HepG2 (cell line): ENCODE measurements at regions not wholly inside any gene's neighbourhood (a gene's known extent, or its start where the extent isn't known, plus 50 kb on each side); places are given as distances from the start of the nearest gene placed in this dataset.
A peak's percentile ranks its signal among the peaks of the same experiment; 100 is the strongest.

Source experiments
- ATAC-seq: fragments of 200-7000 bp; cut with Tn5 transposase; 3 replicates; pipeline ENCODE4 v1.9.1; 2020; ENCODE audit warnings: mild to moderate bottlenecking, moderate library complexity
- BruUV-seq: library from RNA; stranded (reverse); fragments of 400-500 nt; replicated peaks from 2 replicates; lab custom pipeline; 2021; lab: Mats Ljungman, UMichigan
- CTCF ChIA-PET: fragments of 300-600 bp; formaldehyde crosslinking; extraction: SDS; loops from one replicate; lab custom pipeline; 2021; ENCODE audit warnings: low total read pairs, inconsistent platforms, low intra/inter-chr PET ratio; lab: Yijun Ruan, JAX
- POLR2A ChIA-PET: fragments of 350-600 bp; sonication (Branson Sonifier 250); formaldehyde crosslinking; loops from one replicate; lab custom pipeline; 2020; ENCODE audit warnings: antibody characterized with exemption, inconsistent platforms; lab: Yijun Ruan, JAX
- DNase-seq: peaks from one replicate; pipeline ENCODE4 v3.0.0-alpha.2; 2015; ENCODE audit warnings: low spot score
- FAIRE-seq: peaks from 3 replicates; lab custom pipeline; 2011; peaks lifted over from hg19 to GRCh38; lab: Jason Lieb, UNC
- H2AFZ ChIP-seq: one replicate; pipeline ENCODE4 v1.6.1; 2011; ENCODE audit warnings: low read length, inconsistent platforms
- H3K27ac ChIP-seq: fragments of 300-600 bp; 3 replicates; pipeline ENCODE4 v1.8.0; 2011; ENCODE audit warnings: mixed run types, mild to moderate bottlenecking, mixed read lengths, low read length, inconsistent platforms; ENCODE audit not compliant: insufficient read depth; ENCODE audit errors: extremely low read length
- H3K27me3 ChIP-seq, 2 experiments: fragments of 200-600 bp in 1 of 2; 2 replicates in 1 of 2; 3 replicates in 1 of 2; pipeline versions ENCODE4 v1.6.0 to v1.8.0; 2011; ENCODE audit warnings: low read length in 2 of 2, mild to moderate bottlenecking in 2 of 2, moderate library complexity in 2 of 2, inconsistent platforms in 1 of 2; ENCODE audit not compliant: insufficient read depth in 2 of 2, control insufficient read depth in 1 of 2
- H3K36me3 ChIP-seq, 2 experiments: fragments of 200-600 bp in 1 of 2; replicated peaks in 1 of 2; 2 replicates in 1 of 2; 3 replicates in 1 of 2; pipeline versions ENCODE4 v1.5.1 to v1.8.0; 2011; ENCODE audit warnings: low read length in 2 of 2, inconsistent platforms in 1 of 2; ENCODE audit not compliant: insufficient read depth in 2 of 2, control insufficient read depth in 1 of 2
- H3K4me1 ChIP-seq: 2 replicates; pipeline ENCODE4 v1.5.1; 2012; ENCODE audit warnings: low read length, inconsistent platforms; ENCODE audit not compliant: insufficient read depth
- H3K4me2 ChIP-seq: 2 replicates; pipeline ENCODE4 v1.6.0; 2011; ENCODE audit warnings: low read depth, low read length, inconsistent platforms
- H3K4me3 ChIP-seq, 3 experiments: fragments of 200-600 bp in 1 of 3; sonication (generic), shearing (Covaris generic) in 1 of 3; replicated peaks in 1 of 3; 2 replicates each; pipeline ENCODE4 v1.5.1; 2011 to 2016; ENCODE audit warnings: low read length in 3 of 3, inconsistent platforms in 2 of 3, low read depth in 2 of 3, mild to moderate bottlenecking in 2 of 3, control low read depth in 1 of 3, mixed read lengths in 1 of 3; ENCODE audit not compliant: insufficient read depth in 1 of 3
- H3K79me2 ChIP-seq: one replicate; pipeline ENCODE4 v1.6.1; 2011; ENCODE audit warnings: low read length, inconsistent platforms; ENCODE audit not compliant: insufficient read depth
- H3K9ac ChIP-seq: 2 replicates; pipeline ENCODE4 v1.6.0; 2011; ENCODE audit warnings: mild to moderate bottlenecking, low read depth, low read length, inconsistent platforms; ENCODE audit not compliant: insufficient read depth
- H3K9me3 ChIP-seq: 2 replicates; pipeline ENCODE4 v1.5.1; 2012; ENCODE audit warnings: mild to moderate bottlenecking, low read length
- H4K20me1 ChIP-seq: 2 replicates; pipeline ENCODE4 v1.6.0; 2011; ENCODE audit warnings: inconsistent platforms, mild to moderate bottlenecking, low read length, moderate library complexity; ENCODE audit not compliant: insufficient read depth
- CAMTA2 ChIP-seq: sonication (generic); formaldehyde crosslinking; IDR thresholded peaks from 2 replicates; pipeline ENCODE4 v1.4.0; 2020; ENCODE audit warnings: mild to moderate bottlenecking, missing genetic modification reagents, borderline replicate concordance
- ELF3 ChIP-seq: IDR thresholded peaks from 2 replicates; pipeline ENCODE4 v1.6.1; 2016; ENCODE audit warnings: missing genetic modification reagents, missing compliant biosample characterization
- NFKBIZ ChIP-seq: IDR thresholded peaks from 2 replicates; pipeline ENCODE4 v1.6.1; 2018; ENCODE audit warnings: missing genetic modification reagents, missing compliant biosample characterization
- NONO ChIP-seq, 2 experiments: fragments of 450-650 bp in 1 of 2; sonication (generic) in 1 of 2; formaldehyde crosslinking in 1 of 2; IDR thresholded peaks in 1 of 2; conservative IDR thresholded peaks in 1 of 2; 2 replicates each; pipeline versions ENCODE4 v1.6.1 to v1.8.0; 2017 to 2022; ENCODE audit warnings: mild to moderate bottlenecking in 1 of 2, missing genetic modification reagents in 1 of 2, moderate library complexity in 1 of 2
- NRL ChIP-seq: sonication (generic); formaldehyde crosslinking; IDR thresholded peaks from 2 replicates; pipeline ENCODE4 v1.5.0; 2020; ENCODE audit warnings: missing genetic modification reagents, mild to moderate bottlenecking, moderate library complexity, borderline replicate concordance
- STAG1 ChIP-seq: sonication (generic); formaldehyde crosslinking; IDR thresholded peaks from 2 replicates; pipeline ENCODE4 v1.4.0; 2020; ENCODE audit warnings: missing genetic modification reagents
- ZFAT ChIP-seq: sonication (generic); formaldehyde crosslinking; conservative IDR thresholded peaks from 2 replicates; pipeline ENCODE4 v1.8.1; 2023; ENCODE audit warnings: missing genetic modification reagents, inconsistent platforms
- ZFP1 ChIP-seq: IDR thresholded peaks from 2 replicates; pipeline ENCODE4 v1.6.1; 2016
- ZNF34 ChIP-seq: sonication (generic); formaldehyde crosslinking; IDR thresholded peaks from 2 replicates; pipeline ENCODE4 v1.4.0; 2020; ENCODE audit warnings: mild to moderate bottlenecking, missing genetic modification reagents, borderline replicate concordance
- ZSCAN21 ChIP-seq: sonication (generic); formaldehyde crosslinking; IDR thresholded peaks from 2 replicates; pipeline ENCODE4 v1.8.0; 2022; ENCODE audit warnings: mild to moderate bottlenecking, missing genetic modification reagents, moderate library complexity, borderline replicate concordance
- WGBS: methylation state at CpG from one replicate; pipeline ENCODE4 v1.1.6; 2017; ENCODE audit warnings: low lambda C conversion rate; 5-methylcytosine and 5-hydroxymethylcytosine counted together
- in situ Hi-C: cut with HindIII; loops from 2 replicates; pipeline ENCODE4 v1.10.0; 2017; ENCODE audit warnings: low pct_unique_long_range_greater_than_20kb; ENCODE audit not compliant: extremely low pct_ligation_motif_present
- intact Hi-C: fragments of 100-400 bp; cut with micrococcal nuclease; formaldehyde crosslinking; loops from one replicate; pipeline ENCODE4 v1.10.0; 2022; ENCODE audit not compliant: unreplicated experiment
- TF ChIP-seq, protein P1 (sequence below): fragments of 450-650 bp; IDR thresholded peaks from 2 replicates; pipeline ENCODE4 v1.6.1; 2017
- TF ChIP-seq, protein P2 (sequence below), 2 experiments: sonication (generic) in 1 of 2; formaldehyde crosslinking in 1 of 2; IDR thresholded peaks; 2 replicates each; pipeline versions ENCODE4 v1.4.0 to v1.6.1; 2016 to 2020; ENCODE audit warnings: borderline replicate concordance in 1 of 2, low read depth in 1 of 2, mild to moderate bottlenecking in 1 of 2, missing genetic modification reagents in 1 of 2

DNA sequence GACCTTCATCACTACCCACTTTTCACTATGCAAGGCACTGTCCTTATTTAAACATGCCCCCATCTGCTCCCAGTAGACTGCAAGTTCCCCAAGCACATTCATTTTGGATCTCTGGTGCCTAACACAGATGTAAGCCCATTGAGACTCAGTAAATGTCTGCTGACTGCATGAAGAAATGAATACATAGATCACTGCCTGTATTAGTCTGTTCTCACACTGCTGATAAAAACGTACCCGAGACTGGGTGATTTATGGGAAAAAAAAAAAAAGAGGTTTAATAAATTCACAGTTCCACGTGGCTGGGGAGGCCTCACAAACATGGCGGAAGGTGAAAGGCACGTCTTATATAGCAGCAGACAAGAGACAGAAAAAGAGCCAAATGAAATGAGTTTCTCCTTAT lies 204.9 kb downstream of the ATG4C start:
- no peak overlapping the region for H3K4me3 ChIP-seq
- BruUV-seq = no TSS peak
- H3K4me1 ChIP-seq = no peaks in the 10 kb centered on the region
- intact Hi-C loops (loop anchor here (1.0 kb wide), 1 partner anchor 148 kb away; no protein-coding TSS in a partner anchor), in situ Hi-C loops (no loop called here)
- POLR2A ChIA-PET = no interaction called here
- 22% methylated on average over 5 of the region's 5 CpGs for WGBS
- no peak for DNase-seq
- H3K79me2 ChIP-seq = no peaks in the 10 kb centered on the region
- no peak overlapping the region for H3K9ac ChIP-seq
- H3K9me3 ChIP-seq = no peaks in the 10 kb centered on the region
- no peak for FAIRE-seq
- TF ChIP-seq ZSCAN21 (CRISPR knock-in tag) (no peak), NFKBIZ (CRISPR knock-in tag) (no peak), CAMTA2 (CRISPR knock-in tag) (no peak), NONO (IDR thresholded peaks at IDR 0.05) (no peak), NONO (CRISPR knock-in tag; conservative IDR thresholded peaks at IDR 0.05) (no peak)
- TF ChIP-seq, protein P1, sequence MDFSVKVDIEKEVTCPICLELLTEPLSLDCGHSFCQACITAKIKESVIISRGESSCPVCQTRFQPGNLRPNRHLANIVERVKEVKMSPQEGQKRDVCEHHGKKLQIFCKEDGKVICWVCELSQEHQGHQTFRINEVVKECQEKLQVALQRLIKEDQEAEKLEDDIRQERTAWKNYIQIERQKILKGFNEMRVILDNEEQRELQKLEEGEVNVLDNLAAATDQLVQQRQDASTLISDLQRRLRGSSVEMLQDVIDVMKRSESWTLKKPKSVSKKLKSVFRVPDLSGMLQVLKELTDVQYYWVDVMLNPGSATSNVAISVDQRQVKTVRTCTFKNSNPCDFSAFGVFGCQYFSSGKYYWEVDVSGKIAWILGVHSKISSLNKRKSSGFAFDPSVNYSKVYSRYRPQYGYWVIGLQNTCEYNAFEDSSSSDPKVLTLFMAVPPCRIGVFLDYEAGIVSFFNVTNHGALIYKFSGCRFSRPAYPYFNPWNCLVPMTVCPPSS = no peak
- TF ChIP-seq, all 625 proteins: peak for 0
- Histone ChIP-seq H2AFZ (no peak overlapping the region), H4K20me1 (no peaks in the 10 kb centered on the region), H3K27me3 (no peaks in the 10 kb centered on the region; a peak in 1 of 5 replicates), H3K36me3 (no peaks in the 10 kb centered on the region), H3K27ac (no peak overlapping the region), H3K4me2 (no peak overlapping the region)
- no peak for ATAC-seq
- CTCF ChIA-PET = no interaction called here

DNA sequence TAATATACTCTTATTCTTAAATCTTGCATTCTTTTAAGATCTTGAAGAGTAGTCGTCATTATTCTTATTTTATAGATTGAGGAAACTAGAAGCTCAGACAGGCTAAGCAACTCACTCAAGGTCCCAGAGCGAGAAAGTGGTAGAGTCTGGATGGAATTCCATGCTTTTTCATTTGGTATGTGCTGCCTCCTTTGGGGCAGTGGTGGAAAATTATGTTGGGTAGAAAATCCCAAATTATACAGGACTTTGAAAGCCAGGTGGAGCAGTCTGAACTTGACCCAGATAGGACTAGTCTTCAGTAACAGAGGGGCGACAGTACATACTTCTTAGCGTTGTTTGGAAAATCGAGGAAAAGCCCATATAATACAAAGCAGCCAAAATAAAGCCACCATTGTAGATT lies 205.6 kb downstream of the ATG4C start:
- no peak overlapping the region for H3K4me3 ChIP-seq
- BruUV-seq = no TSS peak
- H3K4me1 ChIP-seq = no peaks in the 10 kb centered on the region
- FAIRE-seq = no peak
- ChIA-PET CTCF (no interaction called here), POLR2A (no interaction called here)
- no peaks in the 10 kb centered on the region for H4K20me1 ChIP-seq
- DNase-seq = peak; percentile 12
- no peak overlapping the region for H3K27ac ChIP-seq
- no peaks in the 10 kb centered on the region for H3K36me3 ChIP-seq
- in situ Hi-C loops (no loop called here), intact Hi-C loops (loop anchor here (1.0 kb wide), 1 partner anchor 148 kb away; no protein-coding TSS in a partner anchor)
- peak; percentile 48; the same call in 1 of the 3 replicates for ATAC-seq
- no peak overlapping the region for H3K9ac ChIP-seq
- H3K79me2 ChIP-seq = no peaks in the 10 kb centered on the region
- H2AFZ ChIP-seq = no peak overlapping the region
- H3K4me2 ChIP-seq = no peak overlapping the region
- WGBS = under 1% methylated on average over 5 of the region's 5 CpGs
- no peaks in the 10 kb centered on the region; a peak in 1 of 5 replicates for H3K27me3 ChIP-seq
- no peaks in the 10 kb centered on the region for H3K9me3 ChIP-seq
- TF ChIP-seq, protein P2, sequence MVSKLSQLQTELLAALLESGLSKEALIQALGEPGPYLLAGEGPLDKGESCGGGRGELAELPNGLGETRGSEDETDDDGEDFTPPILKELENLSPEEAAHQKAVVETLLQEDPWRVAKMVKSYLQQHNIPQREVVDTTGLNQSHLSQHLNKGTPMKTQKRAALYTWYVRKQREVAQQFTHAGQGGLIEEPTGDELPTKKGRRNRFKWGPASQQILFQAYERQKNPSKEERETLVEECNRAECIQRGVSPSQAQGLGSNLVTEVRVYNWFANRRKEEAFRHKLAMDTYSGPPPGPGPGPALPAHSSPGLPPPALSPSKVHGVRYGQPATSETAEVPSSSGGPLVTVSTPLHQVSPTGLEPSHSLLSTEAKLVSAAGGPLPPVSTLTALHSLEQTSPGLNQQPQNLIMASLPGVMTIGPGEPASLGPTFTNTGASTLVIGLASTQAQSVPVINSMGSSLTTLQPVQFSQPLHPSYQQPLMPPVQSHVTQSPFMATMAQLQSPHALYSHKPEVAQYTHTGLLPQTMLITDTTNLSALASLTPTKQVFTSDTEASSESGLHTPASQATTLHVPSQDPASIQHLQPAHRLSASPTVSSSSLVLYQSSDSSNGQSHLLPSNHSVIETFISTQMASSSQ (IDR thresholded peaks at IDR 0.05; ENCODE audit: low read depth) = no peak
- TF ChIP-seq, protein P2 (CRISPR knock-in tag; IDR thresholded peaks at IDR 0.05; ENCODE audit: borderline replicate concordance) = no peak
- TF ChIP-seq ZFAT (CRISPR knock-in tag) (no peak), STAG1 (peak; percentile 31), ZFP1 (CRISPR knock-in tag) (no peak), ELF3 (CRISPR knock-in tag) (no peak), ZNF34 (CRISPR knock-in tag) (no peak), NRL (CRISPR knock-in tag) (no peak)
